WTC11 (cell line): ENCODE measurements at regions not wholly inside any gene's neighbourhood (a gene's known extent, or its start where the extent isn't known, plus 50 kb on each side); places are given as distances from the start of the nearest gene placed in this dataset.

ENCODE experiments used
- CTCF ChIP-seq: fragments of 200-600 bp; IDR thresholded peaks from 2 replicates; pipeline ENCODE4 v1.8.0; 2022; ENCODE audit warnings: antibody characterized with exemption
- ESRRA ChIP-seq: sonication (generic); formaldehyde crosslinking; IDR thresholded peaks from 2 replicates; pipeline ENCODE4 v1.8.1; 2022; ENCODE audit warnings: mild to moderate bottlenecking, missing genetic modification reagents, borderline replicate concordance

- TF ChIP-seq CTCF (no peak), ESRRA (CRISPR knock-in tag) (no peak)
Observed at GRCh38 chr4:45910511-45910910, 213.3 kb downstream of the GABRG1 start.
